CD4-positive, alpha-beta T cell (primary cell): ENCODE measurements at regions not wholly inside any gene's neighbourhood (a gene's known extent, or its start where the extent isn't known, plus 50 kb on each side); places are given as distances from the start of the nearest gene placed in this dataset.

ENCODE experiments used
- ATAC-seq: fragments of 200-7000 bp; cut with Tn5 transposase; one replicate; pipeline ENCODE4 v1.10.0; 2022; ENCODE audit warnings: mild to moderate bottlenecking; ENCODE audit not compliant: poor library complexity
- CTCF ChIA-PET: fragments of 350-600 bp; sonication (Branson Sonifier 250); formaldehyde crosslinking; loops from one replicate; lab custom pipeline; 2021; ENCODE audit warnings: antibody characterized with exemption, inconsistent platforms; lab: Charles Lee
- POLR2A ChIA-PET: fragments of 350-600 bp; sonication (Branson Sonifier 250); formaldehyde crosslinking; loops from one replicate; lab custom pipeline; 2021; ENCODE audit warnings: antibody characterized with exemption, inconsistent platforms; lab: Charles Lee
- DNase-seq, 14 experiments: peaks; one replicate each; pipeline ENCODE4 v3.0.0-alpha.2; 2013 to 2020; ENCODE audit warnings: mixed read lengths in 2 of 14
- H3K27ac ChIP-seq, 2 donors: one replicate each; pipeline versions ENCODE4 v1.5.1 to v1.7.0; 2013; ENCODE audit warnings: low read length in 2 of 2, low read depth in 1 of 2, mild to moderate bottlenecking in 1 of 2
- H3K27me3 ChIP-seq, 2 experiments: 1 replicate in 1 of 2; 2 replicates in 1 of 2; pipeline versions ENCODE4 v1.6.1 to v1.7.0; 2013; ENCODE audit warnings: low read length in 2 of 2, control low read depth in 1 of 2, mild to moderate bottlenecking in 1 of 2, moderate library complexity in 1 of 2; ENCODE audit not compliant: insufficient read depth in 2 of 2, control insufficient read depth in 1 of 2
- H3K36me3 ChIP-seq: one replicate; pipeline ENCODE4 v1.6.1; 2013; ENCODE audit warnings: low read length, control low read depth; ENCODE audit not compliant: insufficient read depth
- H3K4me1 ChIP-seq: one replicate; pipeline ENCODE4 v1.6.1; 2013; ENCODE audit warnings: low read length, control low read depth; ENCODE audit not compliant: insufficient read depth
- H3K4me3 ChIP-seq: one replicate; pipeline ENCODE4 v1.5.1; 2013; ENCODE audit warnings: mild to moderate bottlenecking, low read length, moderate library complexity
- H3K9me3 ChIP-seq, 2 experiments: 1 replicate in 1 of 2; 2 replicates in 1 of 2; pipeline versions ENCODE4 v1.6.1 to v1.7.0; 2013; ENCODE audit warnings: low read length in 2 of 2, mild to moderate bottlenecking in 2 of 2, control low read depth in 1 of 2, moderate library complexity in 1 of 2; ENCODE audit not compliant: control insufficient read depth in 1 of 2, insufficient read depth in 1 of 2
- H3K27ac Mint-ChIP-seq: one replicate; pipeline ENCODE4 v1.8.0; 2020; ENCODE audit warnings: mixed read lengths
- H3K27me3 Mint-ChIP-seq: one replicate; pipeline ENCODE4 v1.8.0; 2021; ENCODE audit warnings: mixed read lengths
- H3K36me3 Mint-ChIP-seq: one replicate; pipeline ENCODE4 v1.8.0; 2021; ENCODE audit warnings: low read depth, mixed read lengths
- H3K4me1 Mint-ChIP-seq: one replicate; pipeline ENCODE4 v1.8.0; 2021; ENCODE audit warnings: low read depth, mixed read lengths
- H3K4me3 Mint-ChIP-seq: one replicate; pipeline ENCODE4 v1.8.0; 2020; ENCODE audit warnings: mild to moderate bottlenecking, mixed read lengths
- H3K9me3 Mint-ChIP-seq: one replicate; pipeline ENCODE4 v1.8.0; 2020; ENCODE audit warnings: mixed read lengths
- CTCF ChIP-seq: fragments of 200-600 bp; IDR thresholded peaks from one replicate; pipeline ENCODE4 v1.8.0; 2022; ENCODE audit warnings: antibody characterized with exemption, mild to moderate bottlenecking
- intact Hi-C, 2 experiments: fragments of 100-400 bp; cut with DNase I in 1 of 2; cut with micrococcal nuclease in 1 of 2; formaldehyde crosslinking; loops; one replicate each; pipeline versions ENCODE4 v1.15.1 to v1.9.0; 2023 to 2025; cut with DNase I, micrococcal nuclease

GRCh38 chr13:54750521-54750920 lies 1721.9 kb downstream of the OLFM4 start:
- Mint-ChIP-seq H3K9me3 (peaks cover 7% of the 10 kb centered on the region), H3K4me1 (no peaks in the 10 kb centered on the region), H3K4me3 (no peak overlapping the region), H3K36me3 (no peaks in the 10 kb centered on the region), H3K27ac (no peak overlapping the region), H3K27me3 (no peaks in the 10 kb centered on the region)
- POLR2A ChIA-PET = no interaction called here
- Histone ChIP-seq H3K27ac (no peak overlapping the region), H3K4me3 (no peak overlapping the region), H3K36me3 (no peaks in the 10 kb centered on the region), H3K9me3 (no peaks in the 10 kb centered on the region), H3K27me3 (no peaks in the 10 kb centered on the region), H3K4me1 (no peaks in the 10 kb centered on the region)
- intact Hi-C loops = no loop called here
- ATAC-seq (no peak), DNase-seq (no peak)
- no peak for TF ChIP-seq CTCF
- CTCF ChIA-PET = no interaction called here

- H3K36me3 Mint-ChIP-seq = no peaks in the 10 kb centered on the region
- ATAC-seq = no peak
- ChIA-PET POLR2A (no interaction called here), CTCF (no interaction called here)
- Histone ChIP-seq H3K27me3 (no peaks in the 10 kb centered on the region), H3K4me1 (no peaks in the 10 kb centered on the region), H3K4me3 (no peak overlapping the region), H3K36me3 (no peaks in the 10 kb centered on the region), H3K27ac (no peak overlapping the region), H3K9me3 (no peaks in the 10 kb centered on the region)
- no peak overlapping the region for H3K4me3 Mint-ChIP-seq
- TF ChIP-seq CTCF = no peak
- intact Hi-C loops = no loop called here
- DNase-seq = no peak
- H3K27ac Mint-ChIP-seq = no peak overlapping the region
- H3K27me3 Mint-ChIP-seq = no peaks in the 10 kb centered on the region
- no peaks in the 10 kb centered on the region for H3K4me1 Mint-ChIP-seq
- peaks cover 3% of the 10 kb centered on the region for H3K9me3 Mint-ChIP-seq
Measured at GRCh38 chr13:54758795-54759194, 1730.2 kb downstream of the OLFM4 start.

- peaks cover 0 to 3% of the 10 kb centered on the region in 2 experiments for H3K9me3 ChIP-seq
- ChIA-PET CTCF (no interaction called here), POLR2A (no interaction called here)
- no peaks in the 10 kb centered on the region for H3K27me3 ChIP-seq
- no peak overlapping the region for H3K27ac ChIP-seq
- no peak overlapping the region for H3K27ac Mint-ChIP-seq
- no peak overlapping the region for H3K4me3 ChIP-seq
- H3K9me3 Mint-ChIP-seq = peaks cover 7% of the 10 kb centered on the region
- intact Hi-C loops = no loop called here
- DNase-seq = no peak
- no peaks in the 10 kb centered on the region for H3K4me1 ChIP-seq
- no peaks in the 10 kb centered on the region for H3K27me3 Mint-ChIP-seq
- H3K4me1 Mint-ChIP-seq = no peaks in the 10 kb centered on the region
- H3K36me3 ChIP-seq = no peaks in the 10 kb centered on the region
- ATAC-seq = no peak
- no peak for TF ChIP-seq CTCF
- H3K4me3 Mint-ChIP-seq = no peak overlapping the region
- no peaks in the 10 kb centered on the region for H3K36me3 Mint-ChIP-seq
Measured at GRCh38 chr13:54768214-54768613, 1739.6 kb downstream of the OLFM4 start.
